ENCODE measurements at regions not wholly inside any gene's neighbourhood (a gene's known extent, or its start where the extent isn't known, plus 50 kb on each side); places are given as distances from the start of the nearest gene placed in this dataset.

DNA sequence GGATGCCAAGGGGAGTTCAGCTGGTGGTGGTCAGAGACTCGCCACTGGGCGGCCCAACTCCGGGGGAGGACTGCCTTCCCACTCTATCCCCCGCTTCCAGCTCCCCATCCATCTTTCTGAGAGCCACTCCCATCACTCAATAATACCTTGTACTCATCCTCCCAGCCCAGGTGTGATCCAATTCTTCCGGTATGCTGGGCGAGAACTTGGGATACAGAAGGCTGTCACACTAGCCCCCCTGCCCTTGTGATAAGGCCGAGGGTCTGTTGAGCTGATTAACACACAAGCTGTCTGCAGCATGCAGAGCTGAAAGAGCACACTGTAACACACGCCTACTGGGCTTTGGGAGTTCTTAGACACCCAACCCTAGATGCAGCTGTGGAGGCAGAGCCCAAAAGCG is 460.4 kb upstream of the EEF2KMT start:
- DNase-seq: no peak

DNA sequence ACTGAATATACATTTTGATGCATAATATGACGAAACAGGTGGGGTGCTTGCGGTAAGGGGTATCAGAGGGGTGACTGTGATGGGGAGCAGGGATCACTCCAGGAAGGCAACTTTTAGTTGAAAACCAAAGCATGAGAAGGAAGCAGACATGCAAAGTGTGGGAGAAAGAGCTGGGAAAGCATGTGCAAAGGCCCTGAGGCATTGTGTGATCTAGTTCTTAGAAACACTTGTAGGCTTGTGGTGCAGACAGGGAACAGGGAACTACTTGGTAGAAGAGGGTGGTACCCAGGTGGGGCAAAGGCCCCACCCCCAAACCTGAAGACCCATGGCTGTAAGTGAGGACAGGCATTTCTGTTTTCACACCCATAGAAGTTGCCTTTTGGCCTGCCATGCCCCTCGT is 459.9 kb upstream of the EEF2KMT start:
- no peak for DNase-seq

DNA sequence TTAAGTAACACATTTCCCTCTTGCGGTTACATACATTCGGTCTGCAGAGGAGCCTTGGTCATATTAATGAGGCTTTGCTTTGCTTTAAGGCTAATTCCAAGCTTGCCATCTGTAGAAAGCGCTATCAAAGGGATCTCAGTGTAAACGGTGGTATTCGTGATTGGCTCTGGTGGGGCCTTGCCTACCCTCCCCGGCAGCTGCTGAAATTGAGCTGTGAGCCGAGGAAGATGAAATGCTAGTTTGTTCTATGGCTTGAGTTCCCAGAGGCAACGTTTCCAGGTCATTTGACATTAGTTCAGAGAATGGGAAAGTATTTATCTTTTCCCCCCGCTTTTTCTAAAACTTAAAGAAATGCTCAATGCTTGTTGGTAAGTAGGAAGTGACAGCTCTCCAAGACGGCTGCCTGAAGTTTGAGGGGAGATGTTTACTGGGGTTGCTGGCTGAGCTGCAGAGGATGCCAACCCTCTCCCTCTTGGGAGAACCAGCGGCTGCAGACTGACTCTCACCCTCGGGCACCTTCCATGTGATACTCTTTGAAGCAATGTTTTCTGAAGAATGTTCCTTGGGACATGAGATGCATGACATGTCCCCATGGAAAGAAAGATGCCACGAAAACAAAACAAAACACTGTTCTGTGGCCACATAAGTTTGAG is 458.7 kb upstream of the EEF2KMT start:
- no peak for DNase-seq

DNA sequence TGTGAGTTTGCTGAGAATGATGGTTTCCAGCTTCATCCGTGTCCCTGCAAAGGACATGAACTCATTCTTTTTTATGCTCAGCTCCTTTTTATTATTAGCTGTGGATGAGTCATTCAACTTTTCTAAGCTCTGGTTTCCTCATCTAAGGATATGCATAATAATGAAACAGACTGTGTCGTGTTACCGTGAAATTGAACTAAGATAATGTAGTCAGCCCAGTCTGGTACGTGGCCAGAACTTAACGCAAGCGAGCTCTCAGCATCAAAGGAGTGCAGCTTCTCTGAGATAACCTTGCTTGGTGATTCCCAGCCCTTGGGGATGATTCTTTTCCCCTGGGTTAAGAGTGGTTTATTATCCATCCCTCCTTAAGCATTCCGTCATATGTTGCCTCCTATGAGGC is 454.3 kb upstream of the EEF2KMT start:
- no peak for DNase-seq

DNA sequence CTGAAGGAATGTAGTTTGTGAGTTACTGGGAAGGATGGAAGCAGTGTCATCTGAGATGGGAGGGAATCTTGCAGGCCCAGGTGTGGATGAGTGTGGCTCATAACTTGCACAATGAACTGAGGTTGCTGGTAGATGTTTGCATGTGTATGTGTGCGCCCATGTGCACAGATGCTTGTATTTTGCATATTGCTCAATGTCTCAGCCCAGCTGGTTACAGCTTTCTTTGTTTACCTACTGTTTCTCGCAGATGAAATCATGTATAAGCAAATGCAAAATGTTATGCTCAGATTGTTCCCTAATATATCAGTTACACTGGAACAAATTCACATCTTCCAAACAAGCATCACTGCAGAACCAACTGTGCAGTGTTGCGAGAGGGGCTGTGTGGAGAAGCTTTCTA is 452.2 kb upstream of the EEF2KMT start:
- DNase-seq: no peak

DNA sequence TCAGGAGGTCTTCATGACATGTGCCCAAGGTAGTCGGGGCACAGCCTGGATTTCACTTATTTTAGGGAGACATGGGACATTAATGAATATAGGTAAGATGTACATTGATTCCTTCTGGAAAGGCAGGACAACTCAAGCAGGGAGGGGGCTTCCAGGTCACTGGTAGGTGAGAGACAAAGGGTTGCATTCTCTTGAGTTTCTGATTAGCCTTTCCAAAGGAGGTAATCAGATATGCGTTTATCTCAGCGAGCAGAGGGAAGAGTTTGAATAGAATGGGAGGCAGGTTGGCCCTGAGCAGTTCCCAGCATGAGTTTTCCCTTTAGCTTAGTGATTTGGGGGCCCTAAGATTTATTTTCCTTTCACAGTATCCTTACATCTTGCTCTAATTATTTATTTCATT is 443.8 kb upstream of the EEF2KMT start:
- no peak for DNase-seq

DNA sequence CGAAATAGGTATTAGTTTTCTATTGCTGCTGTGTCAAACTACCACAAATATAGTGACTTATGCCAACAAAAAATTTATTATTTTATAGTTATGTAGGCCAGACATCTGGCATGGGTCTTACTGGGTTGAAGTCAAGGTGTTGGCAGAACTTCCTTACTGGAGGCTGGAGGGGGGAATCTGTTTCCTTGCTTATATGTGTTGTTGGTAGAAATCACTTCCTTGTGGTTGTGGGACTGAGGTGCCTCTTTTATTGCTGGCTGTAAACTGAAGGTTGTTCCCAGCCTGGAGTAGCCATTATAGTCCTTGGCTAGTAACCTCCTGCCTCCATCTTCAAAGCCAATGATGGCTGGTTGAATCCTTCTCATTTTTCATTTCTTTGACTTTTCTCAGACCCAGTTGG is 439.8 kb upstream of the EEF2KMT start:
- DNase-seq: no peak

DNA sequence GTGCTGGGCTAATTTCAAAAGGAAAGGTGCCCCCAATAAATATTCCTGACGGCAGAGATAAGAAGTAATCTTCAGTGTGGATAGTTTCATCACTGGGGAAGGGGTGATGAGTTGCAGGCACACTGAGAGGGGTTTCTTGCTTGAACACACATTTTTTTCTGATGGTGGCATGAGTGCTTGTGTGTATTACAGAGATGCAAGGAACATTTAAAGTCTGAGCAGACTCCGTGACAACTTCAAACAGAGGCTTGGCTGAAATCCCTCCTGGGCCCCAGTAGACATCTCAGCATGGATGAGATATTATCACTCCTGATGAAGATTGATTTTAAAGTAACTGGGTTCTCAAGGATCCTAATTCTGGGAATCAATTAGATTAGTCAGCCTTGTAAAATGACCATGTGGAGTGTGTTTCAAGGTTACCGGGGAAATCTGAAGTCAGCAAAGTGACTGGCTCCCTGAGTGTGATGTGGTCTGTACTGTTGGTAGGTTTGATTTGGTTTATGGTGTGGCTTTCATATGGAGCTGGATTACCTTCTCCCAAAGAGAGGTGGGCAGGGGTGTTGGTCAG is 435.8 kb upstream of the EEF2KMT start:
- DNase-seq: no peak

DNA sequence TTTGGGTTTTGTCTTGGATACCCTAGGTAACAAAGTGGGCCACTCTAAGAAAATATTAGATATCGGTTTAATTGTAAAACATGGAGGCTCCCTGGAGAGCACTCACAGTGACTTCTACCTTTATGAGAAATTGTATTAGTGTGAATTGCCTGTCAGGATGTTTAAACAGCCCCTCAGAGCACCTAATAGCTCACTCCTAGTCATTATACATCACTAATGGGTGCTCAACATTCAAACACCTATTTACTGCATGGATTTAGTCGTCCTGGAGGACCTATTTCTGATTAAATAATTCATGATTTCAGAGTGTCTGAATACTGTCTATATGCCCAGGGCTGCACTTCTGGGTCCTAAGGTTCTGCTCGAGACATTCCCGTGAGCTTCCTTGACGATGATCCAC is 430.2 kb upstream of the EEF2KMT start:
- DNase-seq: no peak

DNA sequence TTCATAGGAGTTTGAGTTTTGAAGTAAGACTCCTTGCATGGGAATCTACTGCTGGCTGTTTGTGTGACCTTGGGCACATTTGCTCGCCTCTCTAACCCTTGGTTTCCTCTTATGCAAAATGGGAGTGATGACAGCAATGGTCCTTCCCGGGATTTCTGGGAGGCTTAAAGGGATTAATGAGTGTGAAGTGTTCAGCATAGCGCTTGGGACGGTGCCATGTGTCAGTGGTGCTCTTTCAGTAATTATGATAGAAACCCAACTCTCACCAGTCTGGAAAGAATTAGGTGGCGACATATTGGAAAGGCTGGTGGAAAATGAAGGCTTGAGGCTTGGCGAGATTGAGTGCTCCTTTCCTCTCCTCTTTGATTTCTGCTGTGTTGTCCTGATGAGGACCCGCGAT is 429.2 kb upstream of the EEF2KMT start:
- DNase-seq: no peak

DNA sequence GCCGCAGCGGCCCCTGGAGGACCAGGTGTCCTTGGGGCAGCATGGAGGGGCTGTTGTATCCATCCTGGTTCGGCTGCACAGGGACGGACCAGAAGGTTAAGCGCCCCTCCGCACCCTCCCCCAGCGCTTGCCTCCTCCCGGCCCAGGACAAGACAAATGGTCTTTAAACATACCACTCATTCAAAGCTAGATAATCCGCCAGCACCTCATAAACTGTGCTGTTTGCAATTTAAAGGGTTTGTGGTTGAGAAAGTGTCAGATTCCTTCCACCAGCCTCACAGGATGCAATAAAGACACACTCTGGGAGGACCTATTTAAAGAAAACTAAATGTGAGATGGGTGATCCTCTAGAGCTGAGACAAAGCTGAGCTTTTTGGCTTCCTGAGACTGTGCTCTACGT is 426.2 kb upstream of the EEF2KMT start:
- no peak for DNase-seq

DNA sequence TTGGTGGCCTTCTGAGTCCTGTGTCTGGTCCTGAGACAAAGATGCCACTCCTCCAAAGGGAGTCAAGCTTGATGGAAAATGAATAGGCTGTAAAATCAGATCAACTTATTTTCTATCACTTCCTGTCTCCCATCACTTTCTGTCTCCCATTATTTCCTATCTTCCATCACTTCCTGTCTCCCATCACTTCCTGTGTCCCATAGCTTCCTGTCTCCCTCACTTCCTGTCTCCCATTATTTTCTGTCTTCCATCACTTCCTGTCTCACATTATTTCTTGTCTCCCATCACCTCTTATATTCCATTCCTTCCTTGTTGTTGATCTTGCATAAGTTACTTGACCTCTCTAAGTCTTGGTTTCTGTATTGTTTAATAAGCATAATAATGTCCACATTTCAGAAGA is 418.5 kb upstream of the EEF2KMT start:
- DNase-seq: no peak

DNA sequence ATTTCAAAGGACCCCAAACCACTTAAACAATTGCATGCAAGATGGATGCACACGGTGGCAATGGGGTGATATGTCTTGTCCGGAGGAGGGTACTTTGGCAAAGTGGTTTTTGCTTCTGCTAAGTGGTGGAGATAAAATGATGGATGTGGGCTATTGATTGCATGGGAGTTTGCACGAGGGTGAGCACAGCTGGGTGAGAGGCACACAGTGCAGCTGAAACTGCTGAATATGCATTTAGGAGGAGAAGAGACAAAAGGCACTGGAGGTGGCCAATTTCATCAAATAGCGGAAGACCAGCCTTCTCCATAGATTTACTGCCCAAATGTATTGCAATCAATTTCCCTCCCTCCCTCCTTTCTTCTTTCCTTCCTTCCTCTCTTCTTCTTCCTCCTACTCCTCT is 414.4 kb upstream of the EEF2KMT start:
- DNase-seq: no peak

DNA sequence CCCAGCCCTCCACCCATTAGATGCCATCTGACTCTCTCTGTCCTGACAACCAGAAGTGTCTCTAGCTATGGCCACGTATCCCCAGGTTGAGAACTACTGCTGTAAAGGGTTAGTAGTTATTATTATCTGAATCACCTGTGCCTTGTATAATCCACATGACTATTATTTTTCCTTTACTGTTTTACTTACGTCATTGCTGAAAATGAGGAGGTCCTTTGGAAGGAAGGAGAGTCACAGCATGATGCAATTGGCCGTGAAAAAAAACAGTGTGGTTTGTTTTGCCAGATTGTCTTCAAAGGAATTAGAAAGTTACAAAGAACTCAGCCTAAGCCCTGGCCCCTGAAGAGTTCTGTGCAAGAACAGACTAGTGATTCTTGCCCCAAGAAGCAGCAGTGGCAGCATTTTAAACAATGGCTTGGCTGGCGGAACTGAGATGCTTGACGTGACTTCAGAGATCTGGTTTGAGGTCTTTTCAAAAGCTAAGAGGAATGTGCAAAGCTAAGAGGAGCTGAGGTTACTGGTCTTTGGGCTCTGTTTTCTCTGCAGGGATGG is 413.3 kb upstream of the EEF2KMT start:
- no peak for DNase-seq

DNA sequence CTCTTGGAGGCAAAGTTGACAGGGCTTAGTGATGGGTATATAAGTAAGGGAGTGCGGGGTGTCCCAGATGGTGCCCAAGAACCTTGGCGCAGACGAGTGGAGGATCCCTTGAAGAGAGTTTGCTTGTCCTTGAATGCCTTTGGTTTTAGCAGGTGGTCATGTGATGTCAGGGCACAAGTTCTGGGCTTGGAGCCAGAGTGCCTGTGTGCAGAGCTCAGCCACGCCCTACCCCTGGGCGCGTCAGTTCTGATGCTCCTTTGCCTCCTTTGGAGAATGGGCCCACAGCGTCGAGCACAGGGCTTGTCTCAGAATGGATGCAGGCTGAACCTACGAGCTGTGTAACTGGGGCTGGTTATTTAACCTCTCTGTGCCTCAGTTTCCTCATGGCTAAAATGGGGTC is 412.2 kb upstream of the EEF2KMT start:
- DNase-seq: no peak

DNA sequence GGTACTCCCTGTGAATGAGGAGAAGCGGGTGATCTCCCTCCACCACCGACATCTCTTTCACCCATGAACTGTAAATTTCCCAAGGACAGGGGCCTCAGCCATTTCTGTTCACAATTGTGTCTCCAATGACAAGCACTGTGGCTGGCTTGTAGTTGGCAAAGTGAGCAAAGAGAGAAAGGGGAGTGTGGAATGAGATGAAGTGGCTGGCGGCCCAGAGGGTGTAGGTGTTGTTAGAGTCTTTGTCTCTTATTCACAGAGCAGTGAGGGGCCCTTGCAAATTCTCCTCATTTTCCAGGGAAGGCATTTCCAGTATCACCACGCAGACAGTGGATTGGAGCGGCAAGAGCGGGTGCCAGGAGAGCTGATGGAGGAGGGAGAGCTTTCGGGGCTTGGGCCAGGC is 411.7 kb upstream of the EEF2KMT start:
- DNase-seq: no peak

DNA sequence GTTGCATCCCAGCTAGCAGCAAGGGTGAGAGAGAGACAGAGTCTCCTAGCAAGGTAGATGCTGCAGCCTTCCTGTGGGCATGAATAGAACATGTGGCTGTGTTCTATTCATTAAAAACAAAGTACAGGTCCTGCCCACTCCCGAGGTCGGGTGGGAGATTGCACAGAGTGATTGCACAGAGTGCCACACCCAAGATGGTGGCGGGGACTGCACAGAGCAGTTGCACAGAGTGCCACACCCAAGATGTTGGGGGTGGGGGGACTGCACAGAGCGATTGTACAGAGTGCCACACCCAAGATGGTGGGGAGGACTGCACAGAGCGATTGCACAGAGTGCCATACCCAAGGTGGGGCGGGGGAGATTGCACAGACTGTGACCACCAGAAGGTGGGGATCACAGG is 410.8 kb upstream of the EEF2KMT start:
- no peak for DNase-seq

DNA sequence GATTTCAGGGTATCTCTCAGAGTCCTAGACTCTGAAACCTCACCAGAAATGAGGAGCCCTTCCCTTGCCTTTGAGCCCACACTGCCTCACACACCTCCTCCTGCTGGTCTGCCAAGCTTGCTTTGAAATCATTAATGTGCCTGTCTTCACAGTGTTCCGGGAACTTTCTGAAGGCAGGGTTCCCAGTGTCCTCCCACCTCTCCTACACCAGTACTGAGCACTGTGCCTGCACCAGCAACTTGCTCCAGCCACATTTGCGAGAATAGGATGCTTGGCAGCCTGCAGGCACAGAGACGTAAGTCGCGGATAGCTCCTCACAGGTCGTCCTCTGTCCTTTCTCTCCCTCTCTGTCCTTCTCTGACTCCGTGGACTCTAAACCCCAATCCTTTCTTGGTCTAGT is 408.4 kb upstream of the EEF2KMT start:
- no peak for DNase-seq

DNA sequence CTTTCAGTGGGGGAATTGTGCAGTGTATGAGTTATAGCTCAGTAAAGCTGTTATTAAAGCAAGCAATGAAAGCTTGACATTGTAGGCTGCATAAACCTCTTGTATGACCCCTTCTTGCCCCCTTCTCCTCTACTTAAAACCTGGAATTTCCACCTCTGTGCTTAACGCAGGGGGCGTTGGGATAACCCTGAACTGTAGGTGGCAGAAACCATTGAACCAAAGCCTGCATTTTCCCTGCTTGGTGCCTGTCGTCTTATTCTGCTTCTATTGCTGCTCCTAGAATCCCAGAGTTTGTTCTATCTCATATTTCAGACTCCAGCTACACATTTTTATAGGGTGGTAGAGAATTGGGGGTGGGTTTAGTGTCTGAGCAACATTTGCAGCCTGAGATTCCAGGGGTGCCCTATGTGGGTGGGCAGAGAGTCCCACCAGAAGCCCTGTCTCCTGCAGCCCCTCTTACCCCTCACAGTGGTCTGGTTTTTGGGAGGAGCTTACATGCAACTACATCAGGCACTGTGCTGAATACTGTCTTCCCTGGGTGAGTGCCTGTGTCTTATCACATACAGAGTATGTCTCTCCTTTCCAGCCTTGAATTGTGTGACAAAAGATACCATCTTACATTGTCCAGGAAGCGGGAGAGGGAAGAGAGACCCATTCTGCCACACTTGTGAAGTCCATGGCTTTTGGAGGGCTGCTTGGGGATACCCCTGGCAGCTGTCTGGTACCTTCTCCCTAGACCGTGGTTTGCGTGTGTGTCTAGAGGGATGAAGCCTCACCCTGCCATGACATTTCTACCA is 407.7 kb upstream of the EEF2KMT start:
- no peak for DNase-seq

DNA sequence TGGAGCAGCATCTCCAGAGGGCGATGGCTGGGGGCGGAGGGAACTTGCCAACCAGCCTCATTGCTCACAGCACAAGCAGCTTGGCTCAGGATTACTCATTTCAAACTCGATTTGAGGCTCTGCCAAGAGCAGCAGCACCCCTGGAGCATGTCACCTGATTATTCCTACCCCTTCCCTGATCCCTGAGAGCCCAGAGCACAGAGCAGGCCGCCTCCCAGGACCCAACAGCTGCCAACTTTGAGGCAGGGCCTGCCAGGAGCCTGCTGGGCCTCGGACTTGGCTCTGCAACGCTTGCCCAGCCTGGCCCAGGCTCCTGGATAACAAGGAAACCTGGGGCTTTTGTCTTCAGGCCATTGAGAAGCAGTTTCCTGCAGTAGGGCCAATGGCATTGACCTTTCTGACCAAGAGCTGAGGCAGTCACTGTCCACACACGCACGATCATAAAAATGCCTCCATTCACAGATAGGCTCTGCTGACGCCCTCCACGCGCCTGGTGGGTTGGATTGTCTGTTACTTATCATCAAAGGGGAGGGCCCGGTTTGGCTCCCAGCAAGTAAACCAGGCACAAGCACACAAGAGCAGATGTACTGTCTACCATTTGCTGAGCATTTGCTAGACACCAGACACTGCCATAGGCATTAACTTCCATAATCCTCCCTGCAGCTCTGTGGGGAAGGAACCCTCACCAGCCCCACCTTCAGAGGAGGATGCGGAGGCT is 406.6 kb upstream of the EEF2KMT start:
- DNase-seq: peak; percentile 34

DNA sequence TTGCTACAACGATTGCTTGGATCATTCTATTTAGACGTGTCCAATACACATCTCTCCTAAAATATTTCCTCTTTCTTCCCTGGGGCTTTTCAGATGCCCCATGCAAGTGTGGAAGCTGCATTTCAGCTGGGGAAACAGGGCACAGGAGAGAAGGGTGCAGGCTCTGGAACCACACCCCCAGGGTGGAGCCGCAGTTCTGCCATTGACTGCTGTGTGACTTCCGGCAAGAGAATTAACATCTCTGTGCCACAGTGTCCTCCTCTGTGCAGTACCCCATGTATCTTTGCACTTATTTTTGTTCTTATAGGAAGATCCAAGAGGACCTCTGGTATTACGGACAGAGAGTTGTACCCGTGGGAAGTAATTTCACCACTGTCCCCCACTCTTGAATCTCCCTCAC is 405.3 kb upstream of the EEF2KMT start:
- no peak for DNase-seq

DNA sequence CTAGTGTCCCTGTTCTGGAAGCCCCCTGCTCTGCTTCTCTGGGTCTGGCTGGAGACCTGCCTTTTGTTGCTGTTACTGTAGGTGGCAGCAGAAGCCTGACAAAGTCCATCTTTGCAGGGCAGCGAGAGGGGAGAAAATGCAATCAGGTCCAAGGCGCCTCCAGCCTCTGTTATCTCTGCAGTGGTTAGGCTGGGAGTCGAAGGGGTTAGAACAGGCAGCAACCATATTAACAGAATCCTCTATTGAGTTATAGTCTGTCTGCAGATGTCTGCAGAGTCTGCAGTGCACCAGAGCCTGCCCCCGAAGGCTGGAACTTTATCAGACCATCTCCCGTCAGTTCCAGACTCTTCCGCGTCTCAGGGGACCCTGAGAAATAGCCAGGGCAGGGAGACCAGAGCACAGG is 404.9 kb upstream of the EEF2KMT start:
- DNase-seq: no peak

DNA sequence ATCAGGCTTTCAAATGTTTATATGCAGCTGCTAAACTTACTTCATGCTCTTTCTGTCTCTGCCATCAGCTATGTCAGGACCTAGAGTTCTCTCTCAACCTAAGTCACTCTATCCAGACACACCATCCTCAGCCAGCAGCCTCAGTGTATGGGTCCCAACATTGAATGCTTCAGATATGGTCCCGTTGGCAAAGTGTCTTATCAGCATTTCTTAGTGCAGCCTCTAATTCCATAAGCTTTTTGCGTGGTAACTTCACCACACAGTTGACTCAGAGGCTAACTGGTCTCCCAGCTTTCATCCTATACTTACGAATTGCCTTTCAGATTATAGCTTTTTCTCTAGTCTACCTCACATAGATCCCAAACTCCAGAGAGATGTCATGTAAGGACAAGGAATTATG is 402.9 kb upstream of the EEF2KMT start:
- no peak for DNase-seq

DNA sequence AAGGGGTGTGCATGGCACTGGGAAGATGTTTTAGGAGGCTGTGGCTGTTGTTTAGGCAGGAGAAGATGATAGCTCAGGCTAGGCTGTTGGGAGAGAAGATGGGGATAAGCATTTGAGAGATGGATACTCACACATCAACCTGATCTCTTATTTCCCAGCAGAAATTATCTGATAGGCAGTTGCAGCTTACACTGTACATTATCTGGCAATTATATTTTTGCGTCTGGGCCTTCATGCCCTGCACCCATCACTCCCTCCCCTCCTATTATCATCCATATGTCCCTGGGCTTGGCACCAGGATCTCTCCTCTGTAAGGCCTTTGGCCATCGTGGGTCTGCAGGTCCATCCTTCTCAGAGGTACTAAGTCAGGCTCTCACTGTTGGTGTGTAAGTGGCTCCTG is 401.0 kb upstream of the EEF2KMT start:
- no peak for DNase-seq

Data from right hindlimb (tissue), 1 donor.